HL-60 (cell line): ENCODE measurements at regions not wholly inside any gene's neighbourhood (a gene's known extent, or its start where the extent isn't known, plus 50 kb on each side); places are given as distances from the start of the nearest gene placed in this dataset.

Experiments used
- DNase-seq, 2 experiments: peaks; one replicate each; pipeline ENCODE4 v3.0.0-alpha.2; 2010 to 2020; ENCODE audit warnings: low read depth in 1 of 2, low spot score in 1 of 2
- H3K27ac ChIP-seq: fragments of 250-450 bp; sonication (Bioruptor Pico); replicated peaks from 2 replicates; pipeline ENCODE4 v1.5.1; 2020; ENCODE audit warnings: mild to moderate bottlenecking, moderate library complexity
- H3K27me3 ChIP-seq: fragments of 250-450 bp; sonication (Bioruptor Pico); 2 replicates; pipeline ENCODE4 v1.5.1; 2021; ENCODE audit warnings: mild to moderate bottlenecking, moderate library complexity; ENCODE audit not compliant: insufficient read depth, poor library complexity, severe bottlenecking
- H3K4me3 ChIP-seq: replicated peaks from 2 replicates; pipeline ENCODE4 v1.5.1; 2011; ENCODE audit warnings: mild to moderate bottlenecking, control low read depth, low read length; ENCODE audit not compliant: insufficient read depth
- CTCF ChIP-seq: IDR thresholded peaks from one replicate; pipeline ENCODE4 v1.5.1; 2011; ENCODE audit warnings: low read length, control low read depth, inconsistent platforms; ENCODE audit not compliant: insufficient read depth
- GABPA ChIP-seq: IDR thresholded peaks from 2 replicates; pipeline ENCODE4 v1.6.1; 2012; ENCODE audit warnings: low read depth
- POLR2AphosphoS5 ChIP-seq: IDR thresholded peaks from 2 replicates; pipeline ENCODE4 v1.6.1; 2012; ENCODE audit warnings: low read depth
- REST ChIP-seq: IDR thresholded peaks from 2 replicates; pipeline ENCODE4 v1.6.1; 2012; ENCODE audit warnings: low read depth; ENCODE audit not compliant: insufficient replicate concordance
- SPI1 ChIP-seq: IDR thresholded peaks from 2 replicates; pipeline ENCODE4 v1.6.1; 2012; ENCODE audit warnings: low read depth, mild to moderate bottlenecking, borderline replicate concordance

GRCh38 chr9:2281803-2282185 is 266.6 kb downstream of the SMARCA2 start:
- DNase-seq: no peak
- TF ChIP-seq REST: no peak
- no peak for TF ChIP-seq GABPA
- no peak for TF ChIP-seq POLR2AphosphoS5
- no peak for TF ChIP-seq CTCF
- TF ChIP-seq SPI1: no peak
- Histone ChIP-seq H3K27ac (no peak overlapping the region), H3K4me3 (no peak overlapping the region), H3K27me3 (no peaks in the 10 kb centered on the region)

GRCh38 chr9:2284770-2285169 is 269.6 kb downstream of the SMARCA2 start:
- DNase-seq: no peak
- Histone ChIP-seq H3K27ac (no peak overlapping the region), H3K27me3 (no peaks in the 10 kb centered on the region), H3K4me3 (no peak overlapping the region)
- TF ChIP-seq GABPA (no peak), CTCF (no peak), SPI1 (no peak), REST (no peak), POLR2AphosphoS5 (no peak)

- Histone ChIP-seq H3K27me3 (no peaks in the 10 kb centered on the region), H3K27ac (no peak overlapping the region)
- no peak for DNase-seq
Measured at GRCh38 chr9:2285416-2286332, 270.5 kb downstream of the SMARCA2 start.

GRCh38 chr9:2286333-2286705 is 271.2 kb downstream of the SMARCA2 start:
- TF ChIP-seq GABPA: no peak
- TF ChIP-seq POLR2AphosphoS5: no peak
- no peak for TF ChIP-seq SPI1
- no peak for TF ChIP-seq REST
- TF ChIP-seq CTCF: no peak
- Histone ChIP-seq H3K4me3 (no peak overlapping the region), H3K27me3 (no peaks in the 10 kb centered on the region), H3K27ac (no peak overlapping the region)
- DNase-seq: no peak

More at GRCh38 chr9:2285416-2286332, 270.5 kb downstream of the SMARCA2 start:
- TF ChIP-seq SPI1: no peak
- no peak overlapping the region for H3K4me3 ChIP-seq
